ENCODE measurements at regions not wholly inside any gene's neighbourhood (a gene's known extent, or its start where the extent isn't known, plus 50 kb on each side); places are given as distances from the start of the nearest gene placed in this dataset.

- intact Hi-C loops (cut with micrococcal nuclease) = no loop called here
- H4K20me1 ChIP-seq (ENCODE audit: control insufficient read depth, insufficient read depth, low read length, poor library complexity, severe bottlenecking) = no peaks in the 10 kb centered on the region
- no peak overlapping the region for H3K4me3 ChIP-seq (ENCODE audit: control extremely low read depth in 1 of 5, extremely low read depth in 1 of 5, insufficient read depth in 1 of 5, low read depth in 2 of 5, low read length in 4 of 5)
- no peaks in the 10 kb centered on the region for H3K4me1 Mint-ChIP-seq
- peaks cover 0 to 5% (median 2%) of the 10 kb centered on the region in 3 donors for H3K9me3 ChIP-seq (ENCODE audit: control extremely low read depth in 1 of 3, control insufficient read depth in 2 of 3, insufficient read depth in 1 of 3, low read length in 2 of 3)
- H3K27me3 ChIP-seq (replicated peaks in 1 of 4; ENCODE audit: control extremely low read depth in 1 of 4, control insufficient read depth in 3 of 4, insufficient read depth in 4 of 4, low read length in 3 of 4) = no peaks in the 10 kb centered on the region
- no peaks in the 10 kb centered on the region for H3K9me3 Mint-ChIP-seq (ENCODE audit: insufficient read depth)
- ATAC-seq (ENCODE audit: low read depth) (no peak), DNase-seq (no peak)
- no peaks in the 10 kb centered on the region for H3K4me1 ChIP-seq (ENCODE audit: control insufficient read depth in 2 of 2, insufficient read depth in 2 of 2, low read length in 2 of 2)
- ChIA-PET CTCF (no interaction called here), POLR2A (no interaction called here)
- TF ChIP-seq EZH2 (IDR thresholded peaks at IDR 0.05; ENCODE audit: borderline replicate concordance, insufficient read depth, low read depth, low read length, poor library complexity, severe bottlenecking) = no peak
- no peak for TF ChIP-seq CTCF (IDR thresholded peaks at IDR 0.05)
- H3K9ac ChIP-seq (ENCODE audit: low read length) = no peak overlapping the region
- no peak overlapping the region for H3K4me2 ChIP-seq (replicated peaks; ENCODE audit: low read depth, low read length, poor library complexity, severe bottlenecking)
- H3K27ac ChIP-seq (ENCODE audit: low read length in 2 of 2) = no peak overlapping the region
- H2AFZ ChIP-seq (ENCODE audit: insufficient read depth, low read depth, low read length, poor library complexity, severe bottlenecking) = no peak overlapping the region
- H3K79me2 ChIP-seq (ENCODE audit: control insufficient read depth, insufficient read depth, low read length) = no peaks in the 10 kb centered on the region
- H3K27me3 Mint-ChIP-seq = peaks cover 10% of the 10 kb centered on the region
- 0% methylated on average over 1 of the region's 2 CpGs for WGBS (ENCODE audit: insufficient coverage)
- no peak overlapping the region for H3K27ac Mint-ChIP-seq
- H3K4me3 Mint-ChIP-seq = no peak overlapping the region
- H3K36me3 ChIP-seq (replicated peaks in 1 of 2; ENCODE audit: control extremely low read depth in 1 of 2, control insufficient read depth in 1 of 2, extremely low read depth in 1 of 2, insufficient read depth in 2 of 2, low read length in 1 of 2) = no peaks in the 10 kb centered on the region
Measured at GRCh38 chr11:122050021-122050690, 65.9 kb downstream of the BLID start.

DNA sequence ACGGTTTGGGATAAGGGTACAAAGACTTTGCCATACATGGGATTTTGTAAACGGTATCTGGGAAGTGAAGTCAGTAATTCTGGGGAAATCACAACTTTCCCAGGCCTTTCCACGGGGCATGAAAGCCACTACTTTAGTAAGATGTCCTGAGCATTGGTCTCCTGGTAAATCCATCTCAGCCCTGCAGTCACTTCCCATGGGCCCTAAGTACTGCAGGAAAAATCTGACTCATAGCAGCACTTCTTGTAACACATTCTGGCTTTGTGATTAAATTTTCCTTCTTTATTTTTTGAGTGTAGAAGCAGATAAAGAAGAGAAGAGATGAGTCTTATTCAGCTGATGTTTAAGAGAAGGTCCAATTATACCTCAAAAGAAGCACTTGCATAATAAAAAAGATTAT is 67.6 kb downstream of the BLID start:
- H3K4me3 Mint-ChIP-seq = no peak overlapping the region
- Histone ChIP-seq H3K79me2 (ENCODE audit: control insufficient read depth, insufficient read depth, low read length) (no peaks in the 10 kb centered on the region), H4K20me1 (ENCODE audit: control insufficient read depth, insufficient read depth, low read length, poor library complexity, severe bottlenecking) (no peaks in the 10 kb centered on the region), H3K4me2 (replicated peaks; ENCODE audit: low read depth, low read length, poor library complexity, severe bottlenecking) (no peak overlapping the region), H3K27me3 (replicated peaks in 1 of 4; ENCODE audit: control extremely low read depth in 1 of 4, control insufficient read depth in 3 of 4, insufficient read depth in 4 of 4, low read length in 3 of 4) (no peaks in the 10 kb centered on the region), H3K27ac (ENCODE audit: low read length in 2 of 2) (no peak overlapping the region), H2AFZ (ENCODE audit: insufficient read depth, low read depth, low read length, poor library complexity, severe bottlenecking) (no peak overlapping the region), H3K9me3 (ENCODE audit: control extremely low read depth in 1 of 3, control insufficient read depth in 2 of 3, insufficient read depth in 1 of 3, low read length in 2 of 3) (peaks cover 0 to 5% (median 2%) of the 10 kb centered on the region in 3 donors), H3K4me1 (ENCODE audit: control insufficient read depth in 2 of 2, insufficient read depth in 2 of 2, low read length in 2 of 2) (no peaks in the 10 kb centered on the region), H3K9ac (ENCODE audit: low read length) (no peak overlapping the region), H3K36me3 (replicated peaks in 1 of 2; ENCODE audit: control extremely low read depth in 1 of 2, control insufficient read depth in 1 of 2, extremely low read depth in 1 of 2, insufficient read depth in 2 of 2, low read length in 1 of 2) (no peaks in the 10 kb centered on the region), H3K4me3 (ENCODE audit: control extremely low read depth in 1 of 5, extremely low read depth in 1 of 5, insufficient read depth in 1 of 5, low read depth in 2 of 5, low read length in 4 of 5) (no peak overlapping the region)
- H3K9me3 Mint-ChIP-seq (ENCODE audit: insufficient read depth) = no peaks in the 10 kb centered on the region
- no peak for TF ChIP-seq CTCF (IDR thresholded peaks at IDR 0.05)
- intact Hi-C loops (cut with micrococcal nuclease) = no loop called here
- no peaks in the 10 kb centered on the region for H3K4me1 Mint-ChIP-seq
- CTCF ChIA-PET = no interaction called here
- no peak overlapping the region for H3K27ac Mint-ChIP-seq
- no peak for ATAC-seq (ENCODE audit: low read depth)
- POLR2A ChIA-PET = no interaction called here
- no peak for DNase-seq
- 100% methylated on average over 1 of the region's 3 CpGs for WGBS (ENCODE audit: insufficient coverage)
- peaks cover 10% of the 10 kb centered on the region for H3K27me3 Mint-ChIP-seq
